ENCODE measurements at regions not wholly inside any gene's neighbourhood (a gene's known extent, or its start where the extent isn't known, plus 50 kb on each side); places are given as distances from the start of the nearest gene placed in this dataset.

- no peak overlapping the region for H3K18ac ChIP-seq (ENCODE audit: low read length)
- no peaks in the 10 kb centered on the region for H3K36me3 ChIP-seq (replicated peaks in 1 of 2; ENCODE audit: control insufficient read depth in 2 of 2, insufficient read depth in 2 of 2, low read length in 2 of 2)
- no peak overlapping the region for H3K4me3 ChIP-seq (ENCODE audit: low read length in 2 of 2)
- no peak overlapping the region for H2BK12ac ChIP-seq (ENCODE audit: low read length)
- H3K4me2 ChIP-seq (ENCODE audit: insufficient read depth, low read length, poor library complexity, severe bottlenecking), result no peak overlapping the region
- no CpG with 5 or more reads among the region's 7 CpGs for WGBS, 2 donors (ENCODE audit: extremely low coverage in 2 of 2, insufficient read length in 2 of 2, insufficient replicate concordance in 1 of 2)
- H4K8ac ChIP-seq (ENCODE audit: low read depth, low read length), result no peak overlapping the region
- H2BK15ac ChIP-seq (ENCODE audit: low read length), result no peak overlapping the region
- H4K91ac ChIP-seq (ENCODE audit: low read depth, low read length, poor library complexity), result no peak overlapping the region
- H3K27me3 ChIP-seq (ENCODE audit: control insufficient read depth in 3 of 3, insufficient read depth in 3 of 3, low read depth in 1 of 3, low read length in 3 of 3), result no peaks in the 10 kb centered on the region
- H3K9me3 ChIP-seq (replicated peaks in 1 of 2; ENCODE audit: control insufficient read depth in 2 of 2, insufficient read depth in 1 of 2, low read depth in 1 of 2, low read length in 2 of 2), result no peaks in the 10 kb centered on the region
- no peak overlapping the region for H2BK120ac ChIP-seq (ENCODE audit: low read depth, low read length)
- no peak overlapping the region for H3K14ac ChIP-seq (ENCODE audit: low read length)
- no peak overlapping the region for H3K9ac ChIP-seq (ENCODE audit: low read depth, low read length, poor library complexity)
- no peak overlapping the region for H2BK5ac ChIP-seq (ENCODE audit: low read length)
- no peak for DNase-seq (ENCODE audit: low spot score)
- no peak overlapping the region for H3K4ac ChIP-seq (ENCODE audit: low read length)
- H2AK5ac ChIP-seq (ENCODE audit: low read depth, low read length), result no peak overlapping the region
- H3K27ac ChIP-seq (replicated peaks; ENCODE audit: low read length), result no peak overlapping the region
- no peak overlapping the region for H3K23ac ChIP-seq (ENCODE audit: low read depth, low read length, poor library complexity)
- H2AFZ ChIP-seq (ENCODE audit: low read length), result no peak overlapping the region
- peaks cover 0 to 24% of the 10 kb centered on the region in 2 donors for H3K4me1 ChIP-seq (ENCODE audit: control insufficient read depth in 2 of 2, insufficient read depth in 1 of 2, low read depth in 1 of 2, low read length in 2 of 2)
- H3K79me1 ChIP-seq (ENCODE audit: low read depth, low read length), result no peaks in the 10 kb centered on the region
These were observed 76.9 kb upstream of the CADM1 start for GRCh38 chr11:115580927-115581680.

DNA sequence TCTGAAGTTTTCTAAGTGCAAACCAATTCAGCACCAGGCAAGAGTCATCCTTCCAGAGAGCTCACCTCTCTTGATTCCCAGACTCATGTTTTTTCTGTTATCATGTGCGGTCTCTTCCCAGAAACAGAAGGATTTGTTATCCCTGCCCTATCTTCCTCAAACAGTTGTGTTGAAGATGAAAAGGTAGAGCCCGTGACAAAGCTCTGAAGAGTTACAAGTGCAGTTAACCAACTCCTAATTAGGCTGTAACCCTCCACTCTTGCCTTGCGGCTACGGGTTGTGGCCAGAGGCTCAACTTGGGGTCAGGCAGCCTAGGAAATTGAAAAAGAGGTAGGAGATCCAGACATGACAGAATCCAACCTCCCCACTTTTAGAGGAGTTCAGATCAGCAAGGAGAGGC is 76.2 kb upstream of the CADM1 start:
- no peaks in the 10 kb centered on the region for H3K79me1 ChIP-seq (ENCODE audit: low read depth, low read length)
- no peak for DNase-seq (ENCODE audit: low spot score)
- no peak overlapping the region for H2AK5ac ChIP-seq (ENCODE audit: low read depth, low read length)
- no peak overlapping the region for H3K4me2 ChIP-seq (ENCODE audit: insufficient read depth, low read length, poor library complexity, severe bottlenecking)
- no peak overlapping the region for H3K14ac ChIP-seq (ENCODE audit: low read length)
- peaks cover 0 to 24% of the 10 kb centered on the region in 2 donors for H3K4me1 ChIP-seq (ENCODE audit: control insufficient read depth in 2 of 2, insufficient read depth in 1 of 2, low read depth in 1 of 2, low read length in 2 of 2)
- H2BK5ac ChIP-seq (ENCODE audit: low read length), result no peak overlapping the region
- no peaks in the 10 kb centered on the region for H3K9me3 ChIP-seq (replicated peaks in 1 of 2; ENCODE audit: control insufficient read depth in 2 of 2, insufficient read depth in 1 of 2, low read depth in 1 of 2, low read length in 2 of 2)
- no peak overlapping the region for H3K23ac ChIP-seq (ENCODE audit: low read depth, low read length, poor library complexity)
- H4K8ac ChIP-seq (ENCODE audit: low read depth, low read length), result no peak overlapping the region
- H2BK120ac ChIP-seq (ENCODE audit: low read depth, low read length), result no peak overlapping the region
- no peak overlapping the region for H2BK15ac ChIP-seq (ENCODE audit: low read length)
- no peak overlapping the region for H2BK12ac ChIP-seq (ENCODE audit: low read length)
- H3K18ac ChIP-seq (ENCODE audit: low read length), result no peak overlapping the region
- H3K27ac ChIP-seq (replicated peaks; ENCODE audit: low read length), result no peak overlapping the region
- H4K91ac ChIP-seq (ENCODE audit: low read depth, low read length, poor library complexity), result no peak overlapping the region
- H3K27me3 ChIP-seq (ENCODE audit: control insufficient read depth in 3 of 3, insufficient read depth in 3 of 3, low read depth in 1 of 3, low read length in 3 of 3), result no peaks in the 10 kb centered on the region
- H2AFZ ChIP-seq (ENCODE audit: low read length), result no peak overlapping the region
- H3K4ac ChIP-seq (ENCODE audit: low read length), result no peak overlapping the region
- H3K36me3 ChIP-seq (replicated peaks in 1 of 2; ENCODE audit: control insufficient read depth in 2 of 2, insufficient read depth in 2 of 2, low read length in 2 of 2), result no peaks in the 10 kb centered on the region
- no peak overlapping the region for H3K9ac ChIP-seq (ENCODE audit: low read depth, low read length, poor library complexity)
- WGBS, 2 donors (ENCODE audit: extremely low coverage in 2 of 2, insufficient read length in 2 of 2, insufficient replicate concordance in 1 of 2), result no CpG with 5 or more reads among the region's 4 CpGs
- H3K4me3 ChIP-seq (ENCODE audit: low read length in 2 of 2), result no peak overlapping the region

DNA sequence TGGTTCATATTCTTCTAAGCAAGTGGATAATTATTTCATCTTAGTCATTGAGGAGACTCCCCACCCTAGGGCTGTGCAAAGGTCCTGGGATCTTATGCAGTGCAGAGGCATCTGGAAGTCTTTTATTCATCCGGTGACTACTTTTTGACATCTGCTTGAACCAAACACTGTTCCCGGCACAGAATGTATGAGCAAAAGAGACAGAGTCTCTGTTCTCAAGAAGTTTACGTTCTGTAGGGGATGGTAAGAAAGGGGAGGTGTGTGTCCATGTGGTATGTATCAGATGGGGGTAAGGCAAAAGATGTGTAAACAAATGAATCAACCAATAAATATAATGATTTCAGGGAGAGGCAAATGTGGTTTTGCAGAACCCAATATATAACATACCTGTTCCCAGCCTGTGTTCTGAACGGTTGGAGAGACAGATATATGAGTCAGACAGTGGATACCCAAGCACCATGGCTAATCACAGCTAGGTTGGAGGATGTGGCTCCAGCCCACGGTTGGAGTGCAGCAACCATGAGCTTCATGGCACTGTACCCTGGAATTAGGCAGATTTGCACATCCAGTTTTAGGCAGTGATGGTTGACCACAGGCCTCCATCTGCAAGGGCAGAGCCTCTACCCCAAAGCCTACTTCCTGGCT is 75.1 kb upstream of the CADM1 start:
- no peak overlapping the region for H3K4ac ChIP-seq (ENCODE audit: low read length)
- H3K27ac ChIP-seq (replicated peaks; ENCODE audit: low read length), result no peak overlapping the region
- H3K18ac ChIP-seq (ENCODE audit: low read length), result peak overlapping the region; percentile 1
- no peak overlapping the region for H2BK12ac ChIP-seq (ENCODE audit: low read length)
- H3K14ac ChIP-seq (ENCODE audit: low read length), result no peak overlapping the region
- H3K23ac ChIP-seq (ENCODE audit: low read depth, low read length, poor library complexity), result no peak overlapping the region
- no peak overlapping the region for H2AK5ac ChIP-seq (ENCODE audit: low read depth, low read length)
- no peak overlapping the region for H2BK120ac ChIP-seq (ENCODE audit: low read depth, low read length)
- H4K91ac ChIP-seq (ENCODE audit: low read depth, low read length, poor library complexity), result no peak overlapping the region
- H4K8ac ChIP-seq (ENCODE audit: low read depth, low read length), result no peak overlapping the region
- WGBS, 2 donors (ENCODE audit: extremely low coverage in 2 of 2, insufficient read length in 2 of 2, insufficient replicate concordance in 1 of 2), result no CpG with 5 or more reads among the region's 5 CpGs
- no peak overlapping the region for H3K9ac ChIP-seq (ENCODE audit: low read depth, low read length, poor library complexity)
- H3K4me1 ChIP-seq (ENCODE audit: control insufficient read depth in 2 of 2, insufficient read depth in 1 of 2, low read depth in 1 of 2, low read length in 2 of 2), result peaks cover 0 to 24% of the 10 kb centered on the region in 2 donors
- no peak overlapping the region for H2BK5ac ChIP-seq (ENCODE audit: low read length)
- H3K4me3 ChIP-seq (ENCODE audit: low read length in 2 of 2), result no peak overlapping the region
- H2AFZ ChIP-seq (ENCODE audit: low read length), result no peak overlapping the region
- no peaks in the 10 kb centered on the region for H3K27me3 ChIP-seq (ENCODE audit: control insufficient read depth in 3 of 3, insufficient read depth in 3 of 3, low read depth in 1 of 3, low read length in 3 of 3)
- H3K4me2 ChIP-seq (ENCODE audit: insufficient read depth, low read length, poor library complexity, severe bottlenecking), result no peak overlapping the region
- H3K36me3 ChIP-seq (replicated peaks in 1 of 2; ENCODE audit: control insufficient read depth in 2 of 2, insufficient read depth in 2 of 2, low read length in 2 of 2), result no peaks in the 10 kb centered on the region
- H3K9me3 ChIP-seq (replicated peaks in 1 of 2; ENCODE audit: control insufficient read depth in 2 of 2, insufficient read depth in 1 of 2, low read depth in 1 of 2, low read length in 2 of 2), result no peaks in the 10 kb centered on the region
- H3K79me1 ChIP-seq (ENCODE audit: low read depth, low read length), result no peaks in the 10 kb centered on the region
- H2BK15ac ChIP-seq (ENCODE audit: low read length), result no peak overlapping the region
- DNase-seq (ENCODE audit: low spot score), result no peak

DNA sequence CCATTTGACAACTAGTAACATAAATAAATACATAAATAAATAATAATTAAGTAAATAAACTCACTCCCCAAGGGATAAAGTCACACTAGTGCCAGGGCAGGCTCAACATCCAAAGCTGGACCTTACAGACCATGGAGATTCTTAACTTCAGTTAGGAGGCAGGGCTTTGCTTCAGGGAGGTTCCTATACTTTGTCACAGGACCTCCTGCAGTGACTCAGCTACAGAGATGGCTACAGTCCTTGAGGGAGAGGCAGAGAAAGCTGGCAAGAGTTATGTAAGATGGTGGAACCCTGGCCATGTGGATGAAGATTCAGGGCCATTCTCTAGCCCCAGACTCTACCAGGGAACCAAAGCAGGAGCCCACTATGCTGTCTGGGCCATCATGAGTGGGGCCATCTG is 74.1 kb upstream of the CADM1 start:
- H3K4me1 ChIP-seq (ENCODE audit: control insufficient read depth in 2 of 2, insufficient read depth in 1 of 2, low read depth in 1 of 2, low read length in 2 of 2), result peaks cover 0 to 24% of the 10 kb centered on the region in 2 donors
- no peak overlapping the region for H2BK5ac ChIP-seq (ENCODE audit: low read length)
- no peak overlapping the region for H2AK5ac ChIP-seq (ENCODE audit: low read depth, low read length)
- H4K8ac ChIP-seq (ENCODE audit: low read depth, low read length), result no peak overlapping the region
- no peak for DNase-seq (ENCODE audit: low spot score)
- H3K79me1 ChIP-seq (ENCODE audit: low read depth, low read length), result no peaks in the 10 kb centered on the region
- H2BK120ac ChIP-seq (ENCODE audit: low read depth, low read length), result no peak overlapping the region
- peak overlapping the region; percentile 55 for H3K18ac ChIP-seq (ENCODE audit: low read length)
- no peak overlapping the region for H3K9ac ChIP-seq (ENCODE audit: low read depth, low read length, poor library complexity)
- no peak overlapping the region for H4K91ac ChIP-seq (ENCODE audit: low read depth, low read length, poor library complexity)
- H3K23ac ChIP-seq (ENCODE audit: low read depth, low read length, poor library complexity), result no peak overlapping the region
- no peak overlapping the region for H2AFZ ChIP-seq (ENCODE audit: low read length)
- H2BK15ac ChIP-seq (ENCODE audit: low read length), result no peak overlapping the region
- no peaks in the 10 kb centered on the region for H3K36me3 ChIP-seq (replicated peaks in 1 of 2; ENCODE audit: control insufficient read depth in 2 of 2, insufficient read depth in 2 of 2, low read length in 2 of 2)
- H2BK12ac ChIP-seq (ENCODE audit: low read length), result no peak overlapping the region
- H3K27ac ChIP-seq (replicated peaks; ENCODE audit: low read length), result no peak overlapping the region
- no peaks in the 10 kb centered on the region for H3K27me3 ChIP-seq (ENCODE audit: control insufficient read depth in 3 of 3, insufficient read depth in 3 of 3, low read depth in 1 of 3, low read length in 3 of 3)
- no peak overlapping the region for H3K4me3 ChIP-seq (ENCODE audit: low read length in 2 of 2)
- H3K4me2 ChIP-seq (ENCODE audit: insufficient read depth, low read length, poor library complexity, severe bottlenecking), result no peak overlapping the region
- no peak overlapping the region for H3K4ac ChIP-seq (ENCODE audit: low read length)
- H3K14ac ChIP-seq (ENCODE audit: low read length), result no peak overlapping the region
- H3K9me3 ChIP-seq (replicated peaks in 1 of 2; ENCODE audit: control insufficient read depth in 2 of 2, insufficient read depth in 1 of 2, low read depth in 1 of 2, low read length in 2 of 2), result no peaks in the 10 kb centered on the region

Data from neuronal stem cell (in vitro differentiated cells).